ENCODE measurements at regions not wholly inside any gene's neighbourhood (a gene's known extent, or its start where the extent isn't known, plus 50 kb on each side); places are given as distances from the start of the nearest gene placed in this dataset.

GRCh38 chr4:35789899-35790574 lies 454.3 kb downstream of the ARAP2 start:
- no peak for TF ChIP-seq CTCF (IDR thresholded peaks at IDR 0.05)
- no peak for TF ChIP-seq POLR2A (IDR thresholded peaks at IDR 0.05)
